HCT116 (cell line): ENCODE measurements at regions not wholly inside any gene's neighbourhood (a gene's known extent, or its start where the extent isn't known, plus 50 kb on each side); places are given as distances from the start of the nearest gene placed in this dataset.

Source experiments
- CTCF ChIP-seq, 3 experiments: fragments of 200-600 bp in 1 of 3; sonication (generic) in 1 of 3; IDR thresholded peaks in 2 of 3; conservative IDR thresholded peaks in 1 of 3; 2 replicates each; pipeline ENCODE4 v1.5.1; 2012 to 2017; ENCODE audit warnings: low read depth in 2 of 3, low read length in 2 of 3, antibody characterized with exemption in 1 of 3, borderline replicate concordance in 1 of 3, control low read depth in 1 of 3, mild to moderate bottlenecking in 1 of 3, mixed read lengths in 1 of 3, mixed run types in 1 of 3, moderate library complexity in 1 of 3; ENCODE audit not compliant: insufficient read depth in 1 of 3
- EZH2 ChIP-seq: fragments of 200-600 bp; sonication (generic); IDR thresholded peaks from 2 replicates; pipeline ENCODE4 v1.6.1; 2017; ENCODE audit warnings: antibody characterized with exemption, mixed run types
- POLR2A ChIP-seq: IDR thresholded peaks from 2 replicates; pipeline ENCODE4 v1.7.0; 2011; ENCODE audit warnings: borderline replicate concordance; ENCODE audit not compliant: insufficient read depth, insufficient read length; ENCODE audit errors: extremely low read depth
- POLR2AphosphoS5 ChIP-seq: IDR thresholded peaks from 2 replicates; pipeline ENCODE4 v1.6.1; 2011; ENCODE audit warnings: mild to moderate bottlenecking, low read depth, low read length, moderate library complexity
- RAD21 ChIP-seq: IDR thresholded peaks from 2 replicates; pipeline ENCODE4 v1.6.1; 2012; ENCODE audit warnings: low read depth, mild to moderate bottlenecking
- TCF7L2 ChIP-seq: IDR thresholded peaks from 2 replicates; pipeline ENCODE4 v1.7.0; 2011; ENCODE audit warnings: borderline replicate concordance, inconsistent platforms; ENCODE audit not compliant: insufficient read depth, insufficient read length; ENCODE audit errors: extremely low read depth
- YY1 ChIP-seq: IDR thresholded peaks from 2 replicates; pipeline ENCODE4 v1.6.1; 2011; ENCODE audit warnings: low read length, low read depth, moderate library complexity, mild to moderate bottlenecking; ENCODE audit not compliant: insufficient replicate concordance; ENCODE audit errors: extremely low read depth
- ZFX ChIP-seq: fragments of 450-650 bp; IDR thresholded peaks from 2 replicates; pipeline ENCODE4 v1.6.1; 2017

GRCh38 chr4:23959396-23960148 is 69.7 kb upstream of the PPARGC1A start:
- TF ChIP-seq CTCF (IDR thresholded peaks at IDR 0.05 in 2 of 3, conservative IDR thresholded peaks at IDR 0.05 in 1 of 3; ENCODE audit: borderline replicate concordance in 1 of 3, insufficient read depth in 1 of 3, low read depth in 2 of 3, low read length in 2 of 3), result no peak
- no peak for TF ChIP-seq EZH2
- TF ChIP-seq POLR2AphosphoS5, result no peak
- TF ChIP-seq POLR2A, result no peak
- TF ChIP-seq YY1, result no peak
- no peak for TF ChIP-seq RAD21
- TF ChIP-seq TCF7L2, result no peak
- no peak for TF ChIP-seq ZFX
